ENCODE measurements at regions not wholly inside any gene's neighbourhood (a gene's known extent, or its start where the extent isn't known, plus 50 kb on each side); places are given as distances from the start of the nearest gene placed in this dataset.
"Not testable (repeated sequence)": the region's sequence is repeated elsewhere in the genome, so short reads cannot be mapped to it uniquely, and the experiment has no call there.

DNA sequence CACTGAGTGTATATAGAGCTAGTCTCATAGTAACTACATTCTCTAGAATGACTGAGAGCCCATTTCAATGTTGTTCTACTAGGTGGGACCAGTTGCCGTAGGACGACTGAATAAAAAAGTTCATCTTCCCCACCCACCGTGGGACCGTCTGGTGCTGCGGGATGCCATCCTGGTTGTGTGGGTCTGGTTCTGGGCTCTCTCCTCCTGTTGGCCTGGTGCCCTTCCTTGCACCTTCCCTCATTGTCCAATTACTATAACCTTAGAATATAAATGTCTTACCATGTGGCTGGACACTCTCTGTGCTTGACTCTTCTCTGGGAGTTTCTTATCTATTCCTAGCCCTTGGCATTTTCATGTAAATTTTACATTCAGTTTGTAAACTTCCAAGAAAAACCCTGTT lies 344.4 kb downstream of the TCERG1L start:
- Histone ChIP-seq H3K4me1 (ENCODE audit: control insufficient read depth, insufficient read depth, low read length) (no peaks in the 10 kb centered on the region), H3K4me3 (ENCODE audit: low read length) (no peak overlapping the region), H3K9me3 (ENCODE audit: control insufficient read depth, low read depth, low read length) (no peaks in the 10 kb centered on the region), H3K27me3 (ENCODE audit: control insufficient read depth, insufficient read depth, low read length) (no peaks in the 10 kb centered on the region), H3K27ac (ENCODE audit: low read length) (no peak overlapping the region), H3K36me3 (ENCODE audit: control insufficient read depth, insufficient read depth, low read length) (no peaks in the 10 kb centered on the region)
- no CpG with 5 or more reads among the region's 5 CpGs for WGBS (ENCODE audit: insufficient coverage, low lambda C conversion rate)
- DNase-seq, result no peak

GRCh38 chr10:130967784-130968183 lies 343.7 kb downstream of the TCERG1L start:
- Histone ChIP-seq H3K27me3 (ENCODE audit: control insufficient read depth, insufficient read depth, low read length) (no peaks in the 10 kb centered on the region), H3K27ac (ENCODE audit: low read length) (no peak overlapping the region), H3K9me3 (ENCODE audit: control insufficient read depth, low read depth, low read length) (peaks cover under 1% of the 10 kb centered on the region), H3K4me1 (ENCODE audit: control insufficient read depth, insufficient read depth, low read length) (no peaks in the 10 kb centered on the region), H3K4me3 (ENCODE audit: low read length) (no peak overlapping the region), H3K36me3 (ENCODE audit: control insufficient read depth, insufficient read depth, low read length) (no peaks in the 10 kb centered on the region)
- DNase-seq, result no peak
- WGBS (ENCODE audit: insufficient coverage, low lambda C conversion rate), result no CpG with 5 or more reads among the region's 3 CpGs

DNA sequence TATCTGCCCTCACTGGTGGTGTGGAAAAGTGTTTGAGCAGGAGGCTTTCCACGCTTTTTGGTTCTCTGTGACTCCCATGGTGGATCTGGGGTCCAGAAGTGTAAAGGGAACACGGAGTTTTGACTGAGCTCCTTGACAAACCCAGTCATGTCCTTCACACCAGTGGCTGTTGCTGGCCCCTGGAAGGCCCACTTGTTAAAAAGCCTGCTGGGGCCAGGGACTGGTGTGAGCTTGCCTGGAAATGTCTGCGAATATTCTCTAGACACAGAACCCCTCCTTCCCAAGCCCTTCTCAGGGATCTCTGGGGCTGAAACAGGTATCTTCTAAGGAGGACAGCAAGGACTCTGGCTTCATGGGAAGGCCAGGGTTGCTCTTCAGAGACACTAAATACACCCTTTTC lies 343.0 kb downstream of the TCERG1L start:
- no peak for DNase-seq
- no CpG with 5 or more reads among the region's 3 CpGs for WGBS (ENCODE audit: insufficient coverage, low lambda C conversion rate)
- H3K9me3 ChIP-seq (ENCODE audit: control insufficient read depth, low read depth, low read length), result peaks cover 4% of the 10 kb centered on the region
- H3K4me1 ChIP-seq (ENCODE audit: control insufficient read depth, insufficient read depth, low read length), result no peaks in the 10 kb centered on the region
- H3K36me3 ChIP-seq (ENCODE audit: control insufficient read depth, insufficient read depth, low read length), result no peaks in the 10 kb centered on the region
- H3K27me3 ChIP-seq (ENCODE audit: control insufficient read depth, insufficient read depth, low read length), result no peaks in the 10 kb centered on the region
- H3K27ac ChIP-seq (ENCODE audit: low read length), result no peak overlapping the region
- H3K4me3 ChIP-seq (ENCODE audit: low read length), result no peak overlapping the region

- Histone ChIP-seq H3K4me1 (ENCODE audit: control insufficient read depth, insufficient read depth, low read length) (no peaks in the 10 kb centered on the region), H3K9me3 (ENCODE audit: control insufficient read depth, low read depth, low read length) (peaks cover 4% of the 10 kb centered on the region), H3K27ac (ENCODE audit: low read length) (no peak overlapping the region), H3K27me3 (ENCODE audit: control insufficient read depth, insufficient read depth, low read length) (no peaks in the 10 kb centered on the region), H3K36me3 (ENCODE audit: control insufficient read depth, insufficient read depth, low read length) (no peaks in the 10 kb centered on the region), H3K4me3 (ENCODE audit: low read length) (no peak overlapping the region)
- no peak for DNase-seq
- WGBS (ENCODE audit: insufficient coverage, low lambda C conversion rate), result 58% methylated on average over 2 of the region's 2 CpGs
Observed at GRCh38 chr10:130968964-130969363, 342.6 kb downstream of the TCERG1L start.

DNA sequence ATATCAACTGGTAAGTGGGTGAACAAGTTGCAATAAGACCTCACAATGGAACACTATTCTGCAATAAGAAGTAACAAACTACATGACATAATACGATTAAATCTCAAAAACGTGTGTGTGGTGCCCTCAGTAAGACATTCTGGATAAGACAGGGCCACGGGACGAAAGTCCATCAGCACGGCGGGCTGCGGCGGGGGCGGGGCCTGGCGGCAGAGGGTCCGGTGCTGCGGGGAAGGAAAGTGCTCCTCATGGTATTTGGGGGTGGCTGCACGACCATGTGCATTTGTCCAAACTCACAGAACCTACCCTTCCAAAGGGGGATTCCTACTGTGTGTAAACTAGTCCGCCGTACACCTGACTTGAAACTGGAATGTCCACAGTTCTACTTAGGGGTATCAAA lies 341.8 kb downstream of the TCERG1L start:
- WGBS (ENCODE audit: insufficient coverage, low lambda C conversion rate), result no CpG with 5 or more reads among the region's 15 CpGs

DNA sequence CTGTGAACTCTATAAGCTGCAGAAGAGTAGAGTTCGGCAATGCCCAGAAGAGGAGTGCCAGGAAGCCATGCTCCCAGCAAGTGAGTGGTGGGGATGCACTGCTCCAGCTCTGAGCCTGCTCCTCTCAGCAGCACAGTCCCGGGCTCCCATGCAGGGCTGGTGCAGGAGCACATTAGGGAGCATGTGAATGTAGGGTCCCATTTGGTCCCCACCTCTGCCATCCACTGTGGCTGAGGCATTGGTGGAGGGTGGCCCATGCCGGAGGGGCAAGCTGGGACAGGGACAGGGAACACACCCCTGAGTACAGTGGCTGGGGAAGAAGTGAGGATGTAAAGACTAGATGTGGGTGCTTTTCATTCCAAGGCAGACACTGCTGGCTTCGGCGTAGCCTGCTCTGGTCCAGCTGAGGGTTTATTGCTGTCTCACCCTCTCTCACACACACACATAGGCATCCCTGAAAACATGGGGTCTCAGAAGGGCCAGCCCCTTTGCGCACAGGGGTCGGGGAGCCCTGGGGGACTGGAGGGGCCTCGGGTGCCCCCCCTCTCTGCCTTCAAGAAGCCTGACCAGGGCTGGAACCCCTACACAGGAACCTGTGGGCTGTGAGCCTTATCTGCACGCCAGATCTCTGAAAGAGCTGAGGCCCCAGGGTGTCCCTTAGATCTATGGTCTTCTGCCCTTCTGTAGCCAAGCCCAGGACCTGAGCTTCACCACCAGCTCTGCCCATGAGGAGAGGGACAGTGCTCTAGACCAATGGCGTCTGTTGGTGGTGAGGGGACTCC lies 341.0 kb downstream of the TCERG1L start:
- Histone ChIP-seq H3K4me1 (ENCODE audit: control insufficient read depth, insufficient read depth, low read length) (no peaks in the 10 kb centered on the region), H3K9me3 (ENCODE audit: control insufficient read depth, low read depth, low read length) (peaks cover 4% of the 10 kb centered on the region), H3K27ac (ENCODE audit: low read length) (no peak overlapping the region), H3K4me3 (ENCODE audit: low read length) (no peak overlapping the region), H3K36me3 (ENCODE audit: control insufficient read depth, insufficient read depth, low read length) (no peaks in the 10 kb centered on the region), H3K27me3 (ENCODE audit: control insufficient read depth, insufficient read depth, low read length) (no peaks in the 10 kb centered on the region)
- no peak for DNase-seq
- no CpG with 5 or more reads among the region's 10 CpGs for WGBS (ENCODE audit: insufficient coverage, low lambda C conversion rate)

More for the DNA sequence above, 341.8 kb downstream of the TCERG1L start:
- Histone ChIP-seq H3K9me3 (ENCODE audit: control insufficient read depth, low read depth, low read length) (peaks cover 4% of the 10 kb centered on the region), H3K4me1 (ENCODE audit: control insufficient read depth, insufficient read depth, low read length) (no peaks in the 10 kb centered on the region), H3K27ac (ENCODE audit: low read length) (no peak overlapping the region), H3K36me3 (ENCODE audit: control insufficient read depth, insufficient read depth, low read length) (no peaks in the 10 kb centered on the region), H3K27me3 (ENCODE audit: control insufficient read depth, insufficient read depth, low read length) (no peaks in the 10 kb centered on the region), H3K4me3 (ENCODE audit: low read length) (no peak overlapping the region)
- DNase-seq, result no peak

GRCh38 chr10:130971123-130971435 lies 340.4 kb downstream of the TCERG1L start:
- no CpG with 5 or more reads among the region's 8 CpGs for WGBS (ENCODE audit: insufficient coverage, low lambda C conversion rate)
- Histone ChIP-seq H3K9me3 (ENCODE audit: control insufficient read depth, low read depth, low read length) (peaks cover 4% of the 10 kb centered on the region), H3K27ac (ENCODE audit: low read length) (no peak overlapping the region), H3K4me1 (ENCODE audit: control insufficient read depth, insufficient read depth, low read length) (no peaks in the 10 kb centered on the region), H3K36me3 (ENCODE audit: control insufficient read depth, insufficient read depth, low read length) (no peaks in the 10 kb centered on the region), H3K27me3 (ENCODE audit: control insufficient read depth, insufficient read depth, low read length) (no peaks in the 10 kb centered on the region), H3K4me3 (ENCODE audit: low read length) (no peak overlapping the region)
- no peak for DNase-seq

DNA sequence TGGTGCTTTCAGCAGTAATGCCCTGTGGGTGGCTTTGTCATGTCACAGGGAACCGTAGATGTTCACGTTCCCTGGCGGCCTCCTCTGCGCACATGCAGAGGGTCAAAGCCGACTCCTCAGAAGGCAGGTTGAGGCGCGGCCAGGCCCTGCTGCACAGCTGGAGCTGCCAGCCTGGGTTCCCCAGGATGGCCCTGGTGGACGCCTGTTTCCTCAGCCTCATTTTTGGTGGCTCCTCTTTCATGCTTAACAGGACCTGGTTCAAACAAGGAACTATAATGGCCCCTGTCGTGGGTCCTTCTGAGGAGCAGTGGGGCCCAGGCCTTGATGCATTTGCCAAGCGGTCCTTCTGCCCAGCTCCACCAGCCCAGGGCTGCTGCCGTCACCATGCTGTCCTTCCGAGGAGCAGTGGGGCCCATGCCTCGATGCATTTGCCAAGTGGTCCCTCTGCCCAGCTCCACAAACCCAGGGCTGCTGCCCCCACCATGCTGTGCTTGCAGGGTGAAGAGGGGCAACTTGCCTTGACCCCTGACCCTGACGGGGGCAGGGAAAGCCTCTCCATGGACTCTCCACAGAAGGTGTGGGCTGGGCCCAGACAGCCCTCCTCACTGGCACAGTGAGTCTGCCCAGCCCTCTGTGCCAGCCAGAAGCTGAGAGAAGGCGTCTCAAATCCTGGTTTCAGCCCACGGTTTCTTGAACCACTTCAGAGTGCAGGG lies 338.2 kb downstream of the TCERG1L start:
- Histone ChIP-seq H3K27ac (ENCODE audit: low read length) (no peak overlapping the region), H3K9me3 (ENCODE audit: control insufficient read depth, low read depth, low read length) (peaks cover 4% of the 10 kb centered on the region), H3K36me3 (ENCODE audit: control insufficient read depth, insufficient read depth, low read length) (no peaks in the 10 kb centered on the region), H3K4me1 (ENCODE audit: control insufficient read depth, insufficient read depth, low read length) (no peaks in the 10 kb centered on the region), H3K27me3 (ENCODE audit: control insufficient read depth, insufficient read depth, low read length) (no peaks in the 10 kb centered on the region), H3K4me3 (ENCODE audit: low read length) (no peak overlapping the region)
- no peak for DNase-seq
- WGBS (ENCODE audit: insufficient coverage, low lambda C conversion rate), result no CpG with 5 or more reads among the region's 16 CpGs

GRCh38 chr10:130974166-130974565 lies 337.4 kb downstream of the TCERG1L start:
- no peak for DNase-seq
- Histone ChIP-seq H3K9me3 (ENCODE audit: control insufficient read depth, low read depth, low read length) (peaks cover 4% of the 10 kb centered on the region), H3K4me3 (ENCODE audit: low read length) (no peak overlapping the region), H3K36me3 (ENCODE audit: control insufficient read depth, insufficient read depth, low read length) (no peaks in the 10 kb centered on the region), H3K4me1 (ENCODE audit: control insufficient read depth, insufficient read depth, low read length) (no peaks in the 10 kb centered on the region), H3K27me3 (ENCODE audit: control insufficient read depth, insufficient read depth, low read length) (no peaks in the 10 kb centered on the region), H3K27ac (ENCODE audit: low read length) (no peak overlapping the region)
- WGBS (ENCODE audit: insufficient coverage, low lambda C conversion rate), result no CpG with 5 or more reads among the region's 8 CpGs

- H3K4me1 ChIP-seq (ENCODE audit: control insufficient read depth, insufficient read depth, low read length); H3K27me3 ChIP-seq (ENCODE audit: control insufficient read depth, insufficient read depth, low read length); H3K36me3 ChIP-seq (ENCODE audit: control insufficient read depth, insufficient read depth, low read length); H3K4me3 ChIP-seq (ENCODE audit: low read length); H3K9me3 ChIP-seq (ENCODE audit: control insufficient read depth, low read depth, low read length); DNase-seq; H3K27ac ChIP-seq (ENCODE audit: low read length): not testable (repeated sequence)
- WGBS (ENCODE audit: insufficient coverage, low lambda C conversion rate), result 79% methylated on average over 2 of the region's 9 CpGs
Observed at GRCh38 chr10:130975351-130975750, 336.2 kb downstream of the TCERG1L start.

GRCh38 chr10:130982802-130983201 lies 328.7 kb downstream of the TCERG1L start:
- WGBS (ENCODE audit: insufficient coverage, low lambda C conversion rate), result no CpG with 5 or more reads among the region's 1 CpG
- Histone ChIP-seq H3K4me1 (ENCODE audit: control insufficient read depth, insufficient read depth, low read length) (no peaks in the 10 kb centered on the region), H3K9me3 (ENCODE audit: control insufficient read depth, low read depth, low read length) (no peaks in the 10 kb centered on the region), H3K36me3 (ENCODE audit: control insufficient read depth, insufficient read depth, low read length) (no peaks in the 10 kb centered on the region), H3K27ac (ENCODE audit: low read length) (no peak overlapping the region), H3K4me3 (ENCODE audit: low read length) (no peak overlapping the region), H3K27me3 (ENCODE audit: control insufficient read depth, insufficient read depth, low read length) (no peaks in the 10 kb centered on the region)
- no peak for DNase-seq
